AG09319 (cell line): ENCODE measurements at regions not wholly inside any gene's neighbourhood (a gene's known extent, or its start where the extent isn't known, plus 50 kb on each side); places are given as distances from the start of the nearest gene placed in this dataset.

Source experiments
- DNase-seq: peaks from one replicate; pipeline ENCODE4 v3.0.0-alpha.2; 2010; ENCODE audit warnings: low read depth; ENCODE audit errors: extremely low read depth
- TF ChIP-seq, protein P1 (sequence below): IDR thresholded peaks from 2 replicates; pipeline ENCODE4 v1.5.1; 2011; ENCODE audit warnings: low read depth, mild to moderate bottlenecking, inconsistent platforms, low read length, moderate library complexity

DNA sequence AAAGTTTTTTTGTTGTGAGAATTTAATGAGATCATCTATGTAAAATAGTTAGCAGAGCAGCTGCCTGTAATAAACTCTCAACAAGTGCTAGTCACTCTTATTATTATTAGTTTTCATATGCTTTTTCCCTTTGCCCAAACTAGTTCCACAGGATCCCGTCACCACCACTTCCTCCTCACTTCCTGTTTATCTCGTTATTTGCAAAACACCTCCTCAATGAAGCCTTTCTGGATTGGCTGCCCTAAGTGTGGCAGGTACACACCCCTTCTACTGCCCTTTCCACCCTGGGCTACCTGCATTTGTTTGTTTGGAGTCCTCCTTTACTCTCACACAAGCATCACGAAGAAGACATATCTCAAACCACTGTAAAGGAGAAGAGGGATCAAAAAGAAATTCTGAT, 54.4 kb upstream of the KLF3 start:
- TF ChIP-seq, protein P1, sequence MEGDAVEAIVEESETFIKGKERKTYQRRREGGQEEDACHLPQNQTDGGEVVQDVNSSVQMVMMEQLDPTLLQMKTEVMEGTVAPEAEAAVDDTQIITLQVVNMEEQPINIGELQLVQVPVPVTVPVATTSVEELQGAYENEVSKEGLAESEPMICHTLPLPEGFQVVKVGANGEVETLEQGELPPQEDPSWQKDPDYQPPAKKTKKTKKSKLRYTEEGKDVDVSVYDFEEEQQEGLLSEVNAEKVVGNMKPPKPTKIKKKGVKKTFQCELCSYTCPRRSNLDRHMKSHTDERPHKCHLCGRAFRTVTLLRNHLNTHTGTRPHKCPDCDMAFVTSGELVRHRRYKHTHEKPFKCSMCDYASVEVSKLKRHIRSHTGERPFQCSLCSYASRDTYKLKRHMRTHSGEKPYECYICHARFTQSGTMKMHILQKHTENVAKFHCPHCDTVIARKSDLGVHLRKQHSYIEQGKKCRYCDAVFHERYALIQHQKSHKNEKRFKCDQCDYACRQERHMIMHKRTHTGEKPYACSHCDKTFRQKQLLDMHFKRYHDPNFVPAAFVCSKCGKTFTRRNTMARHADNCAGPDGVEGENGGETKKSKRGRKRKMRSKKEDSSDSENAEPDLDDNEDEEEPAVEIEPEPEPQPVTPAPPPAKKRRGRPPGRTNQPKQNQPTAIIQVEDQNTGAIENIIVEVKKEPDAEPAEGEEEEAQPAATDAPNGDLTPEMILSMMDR: no peak
- DNase-seq: no peak

DNA sequence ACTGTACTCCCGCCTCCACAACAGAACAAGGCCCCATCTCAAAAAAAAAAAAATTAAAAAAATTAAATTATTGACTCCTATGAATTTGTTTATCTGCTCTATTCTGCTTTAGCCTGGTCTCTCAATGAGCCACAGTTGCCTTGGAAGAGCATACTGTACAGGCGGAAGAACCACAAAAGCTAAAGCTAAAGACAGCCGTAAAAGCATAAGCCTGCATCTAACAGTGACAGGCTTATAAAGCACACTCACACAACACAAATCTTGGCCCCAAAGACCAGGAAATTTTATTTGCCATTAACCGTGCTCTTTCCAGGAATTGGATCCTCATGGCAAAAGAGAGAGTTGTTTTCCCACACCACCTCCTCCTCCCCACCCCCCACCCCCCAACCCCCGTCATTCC, 53.5 kb upstream of the KLF3 start:
- TF ChIP-seq, protein P1: no peak
- DNase-seq: no peak

DNA sequence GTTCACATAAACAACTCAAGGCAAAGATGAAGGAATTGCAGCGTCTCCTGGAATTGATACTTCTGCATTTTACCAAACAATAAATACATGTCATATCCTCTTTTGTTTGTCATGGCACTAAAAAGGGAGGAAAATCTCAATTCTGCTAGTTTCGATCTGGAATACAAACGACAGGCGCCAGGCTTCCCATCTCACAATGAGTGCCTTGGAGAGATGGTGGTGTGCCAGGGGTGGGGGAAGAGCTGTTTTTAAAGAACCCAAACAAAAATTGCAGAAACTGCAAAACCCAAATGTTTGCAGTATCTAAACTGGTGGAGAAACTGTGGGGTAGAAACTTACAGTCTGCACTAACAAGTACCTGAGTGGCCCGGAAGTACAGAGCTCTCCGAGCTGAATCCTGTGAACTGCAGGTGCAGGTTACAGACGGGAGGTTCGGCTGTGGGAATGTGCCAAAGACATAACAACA, 53.0 kb upstream of the KLF3 start:
- TF ChIP-seq, protein P1: no peak
- no peak for DNase-seq

DNA sequence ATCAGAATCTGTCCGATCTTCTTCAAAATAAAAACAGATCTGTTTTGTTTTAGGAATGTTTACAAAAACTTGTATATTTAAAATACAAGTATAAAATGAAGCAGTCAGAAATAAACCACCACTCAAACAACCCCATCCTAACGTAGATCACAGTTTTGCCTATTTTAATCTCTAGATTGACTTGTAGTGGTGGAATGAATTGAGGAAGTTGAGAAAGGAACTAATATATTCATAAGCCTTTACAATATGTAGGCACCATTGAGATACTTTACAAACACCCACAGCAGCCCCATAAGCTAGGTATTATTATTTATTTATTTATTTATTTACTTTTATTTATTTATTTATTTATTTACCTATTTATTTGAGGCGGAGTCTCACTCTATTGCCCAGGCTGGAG, 52.3 kb upstream of the KLF3 start:
- TF ChIP-seq, protein P1: no peak

DNA sequence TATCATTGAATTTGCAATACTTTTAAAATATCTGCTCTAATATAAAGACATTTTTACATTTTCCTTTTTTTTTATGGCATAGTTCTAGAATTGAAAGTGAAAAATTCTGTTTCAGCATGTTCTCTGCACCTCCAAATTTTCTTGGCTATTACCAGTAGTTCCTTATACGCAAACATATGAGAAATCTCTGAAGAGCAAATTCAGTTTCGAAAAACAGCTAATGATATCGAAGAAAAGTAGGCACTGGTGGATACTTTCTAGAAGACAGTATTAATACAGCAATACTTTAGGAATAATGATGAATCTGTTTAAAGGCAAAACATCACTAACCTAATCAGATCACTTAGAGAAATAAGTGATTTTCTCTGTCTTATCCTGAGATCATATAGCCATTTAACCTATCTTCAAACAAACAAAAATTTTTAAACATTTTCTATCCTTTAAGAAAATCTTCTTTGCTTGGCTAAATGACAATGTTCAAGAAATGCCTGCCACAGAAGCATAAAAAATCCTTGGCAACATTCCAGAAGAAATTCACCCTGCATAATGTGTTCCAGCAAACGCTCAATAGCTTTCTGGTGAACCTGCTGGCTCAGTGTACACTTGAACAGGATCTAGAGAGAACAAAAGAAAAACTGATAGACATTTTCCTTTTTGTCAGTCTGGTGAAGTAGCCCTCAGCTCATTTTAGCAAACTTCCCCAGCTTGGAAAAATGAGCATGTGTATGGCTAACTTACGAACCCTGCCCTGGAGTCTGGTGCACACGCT, 51.2 kb upstream of the KLF3 start:
- TF ChIP-seq, protein P1: no peak
- no peak for DNase-seq

More for the DNA sequence above, 52.3 kb upstream of the KLF3 start:
- DNase-seq: no peak
